ENCODE measurements at regions not wholly inside any gene's neighbourhood (a gene's known extent, or its start where the extent isn't known, plus 50 kb on each side); places are given as distances from the start of the nearest gene placed in this dataset.

DNA sequence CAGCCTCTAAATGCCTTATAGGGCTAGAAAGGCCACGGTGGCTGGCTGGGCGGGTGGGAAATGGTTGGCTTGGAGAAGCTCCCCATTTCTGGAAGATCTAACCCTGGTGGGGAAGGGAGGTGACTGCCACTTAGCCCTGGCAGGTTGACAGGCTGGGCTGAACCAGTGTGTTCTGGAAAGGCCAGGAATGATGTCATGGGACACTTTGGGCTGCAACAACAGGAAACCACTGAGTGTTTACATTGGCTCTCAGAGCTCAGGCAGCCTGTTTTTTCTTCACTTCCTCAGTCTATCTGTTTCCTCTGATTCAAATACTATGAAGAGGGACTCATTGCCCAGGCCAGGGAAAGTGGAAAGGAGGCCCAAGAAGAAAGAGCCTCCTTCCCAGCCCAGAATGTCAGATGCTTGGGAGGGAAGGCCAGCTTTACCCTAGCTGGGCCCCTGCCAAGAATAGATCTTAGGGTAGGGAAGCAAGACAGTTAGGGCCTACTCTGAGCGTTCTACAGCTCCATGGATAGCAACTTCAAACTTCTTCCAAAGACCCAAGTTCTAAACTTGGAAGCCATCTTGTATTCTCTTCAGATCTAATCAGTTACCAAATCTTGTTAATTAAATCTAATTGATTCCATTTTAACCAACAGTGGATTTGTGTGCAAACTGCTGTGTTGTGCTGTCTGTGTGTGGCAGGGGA lies 65.8 kb upstream of the MSN start:
- Mint-ChIP-seq H3K4me3 (peak overlapping the region; percentile 71), H3K9me3 (peaks cover 4% of the 10 kb centered on the region), H3K4me1 (ENCODE audit: low read depth) (peaks cover 81% of the 10 kb centered on the region), H3K27ac (peak overlapping the region; percentile 95), H3K27me3 (no peaks in the 10 kb centered on the region), H3K36me3 (ENCODE audit: low read depth) (no peaks in the 10 kb centered on the region)
- H3K4me1 ChIP-seq (ENCODE audit: insufficient read depth, low read length): peaks cover 65% of the 10 kb centered on the region
- DNase-seq (peak in 13 of 14 experiments; percentile 17 to 88 (median 42)), ATAC-seq (ENCODE audit: poor library complexity) (peak; percentile 68)
- H3K27me3 ChIP-seq (ENCODE audit: control insufficient read depth in 1 of 2, insufficient read depth in 2 of 2, low read length in 2 of 2): no peaks in the 10 kb centered on the region
- no peaks in the 10 kb centered on the region for H3K36me3 ChIP-seq (ENCODE audit: insufficient read depth, low read length)
- TF ChIP-seq, protein P1, sequence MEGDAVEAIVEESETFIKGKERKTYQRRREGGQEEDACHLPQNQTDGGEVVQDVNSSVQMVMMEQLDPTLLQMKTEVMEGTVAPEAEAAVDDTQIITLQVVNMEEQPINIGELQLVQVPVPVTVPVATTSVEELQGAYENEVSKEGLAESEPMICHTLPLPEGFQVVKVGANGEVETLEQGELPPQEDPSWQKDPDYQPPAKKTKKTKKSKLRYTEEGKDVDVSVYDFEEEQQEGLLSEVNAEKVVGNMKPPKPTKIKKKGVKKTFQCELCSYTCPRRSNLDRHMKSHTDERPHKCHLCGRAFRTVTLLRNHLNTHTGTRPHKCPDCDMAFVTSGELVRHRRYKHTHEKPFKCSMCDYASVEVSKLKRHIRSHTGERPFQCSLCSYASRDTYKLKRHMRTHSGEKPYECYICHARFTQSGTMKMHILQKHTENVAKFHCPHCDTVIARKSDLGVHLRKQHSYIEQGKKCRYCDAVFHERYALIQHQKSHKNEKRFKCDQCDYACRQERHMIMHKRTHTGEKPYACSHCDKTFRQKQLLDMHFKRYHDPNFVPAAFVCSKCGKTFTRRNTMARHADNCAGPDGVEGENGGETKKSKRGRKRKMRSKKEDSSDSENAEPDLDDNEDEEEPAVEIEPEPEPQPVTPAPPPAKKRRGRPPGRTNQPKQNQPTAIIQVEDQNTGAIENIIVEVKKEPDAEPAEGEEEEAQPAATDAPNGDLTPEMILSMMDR (IDR thresholded peaks at IDR 0.05): no peak
- peak overlapping the region; percentile 64 to 81 for H3K27ac ChIP-seq (ENCODE audit: low read depth in 1 of 2, low read length in 2 of 2)
- H3K4me3 ChIP-seq (ENCODE audit: low read length): no peak overlapping the region
- CTCF ChIA-PET: interaction anchor here (1.2 kb wide), 1 partner anchor 10 kb away, joined by 4 read pairs; no protein-coding TSS in a partner anchor
- intact Hi-C loops (cut with DNase I, micrococcal nuclease): loop anchor here (2.0 to 5.0 kb wide), 2 partner anchors 36 to 97 kb away; no protein-coding TSS in a partner anchor
- POLR2A ChIA-PET: interaction anchor here (0.6 to 4.1 kb wide), 14 partner anchors 56 to 401 kb away, joined by 3 to 22 read pairs (median 5); partner anchors contain the start of genes LAS1L and MSN
- H3K9me3 ChIP-seq (ENCODE audit: control insufficient read depth in 1 of 2, insufficient read depth in 1 of 2, low read length in 2 of 2): no peaks in the 10 kb centered on the region

DNA sequence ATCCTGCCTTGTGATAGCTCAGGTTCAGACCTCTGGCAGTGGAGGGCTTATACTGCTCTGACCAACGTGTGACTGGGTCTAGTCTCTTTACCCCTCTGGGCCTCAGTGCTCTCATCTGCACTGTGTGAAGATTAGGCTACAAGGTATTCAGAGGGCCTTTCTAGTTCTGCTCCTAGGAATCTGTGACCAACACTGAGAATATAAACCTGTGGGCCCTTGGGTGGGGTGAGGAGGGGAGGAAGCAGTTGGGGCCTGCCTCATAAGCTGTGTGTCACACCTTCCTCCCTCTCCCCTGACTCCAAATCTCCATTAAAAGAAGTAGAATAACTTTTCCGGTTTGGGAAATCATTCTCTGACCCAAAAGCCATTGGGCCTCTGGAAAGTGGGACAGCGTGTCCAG lies 66.3 kb upstream of the MSN start:
- peak overlapping the region; percentile 71 for H3K4me3 Mint-ChIP-seq
- H3K4me3 ChIP-seq (ENCODE audit: low read length): no peak overlapping the region
- ChIA-PET POLR2A (interaction anchor here (0.7 to 4.1 kb wide), 15 partner anchors 11 to 402 kb away, joined by 3 to 22 read pairs (median 4); partner anchors contain the start of genes LAS1L and MSN), CTCF (interaction anchor here (1.2 kb wide), 1 partner anchor 10 kb away, joined by 4 read pairs; no protein-coding TSS in a partner anchor)
- H3K9me3 Mint-ChIP-seq: peaks cover 4% of the 10 kb centered on the region
- peak overlapping the region; percentile 64 to 81 for H3K27ac ChIP-seq (ENCODE audit: low read depth in 1 of 2, low read length in 2 of 2)
- peaks cover 70% of the 10 kb centered on the region for H3K4me1 ChIP-seq (ENCODE audit: insufficient read depth, low read length)
- no peaks in the 10 kb centered on the region for H3K9me3 ChIP-seq (ENCODE audit: control insufficient read depth in 1 of 2, insufficient read depth in 1 of 2, low read length in 2 of 2)
- peak in 4 of 14 experiments; percentile 16 to 40 (median 24) for DNase-seq
- no peaks in the 10 kb centered on the region for H3K27me3 Mint-ChIP-seq
- no peaks in the 10 kb centered on the region for H3K27me3 ChIP-seq (ENCODE audit: control insufficient read depth in 1 of 2, insufficient read depth in 2 of 2, low read length in 2 of 2)
- intact Hi-C loops (cut with DNase I, micrococcal nuclease): loop anchor here (2.0 to 5.0 kb wide), 2 partner anchors 36 to 98 kb away; no protein-coding TSS in a partner anchor
- no peaks in the 10 kb centered on the region for H3K36me3 Mint-ChIP-seq (ENCODE audit: low read depth)
- TF ChIP-seq, protein P1 (IDR thresholded peaks at IDR 0.05): no peak
- peak overlapping the region; percentile 95 for H3K27ac Mint-ChIP-seq
- no peaks in the 10 kb centered on the region for H3K36me3 ChIP-seq (ENCODE audit: insufficient read depth, low read length)
- ATAC-seq (ENCODE audit: poor library complexity): peak; percentile 21
- H3K4me1 Mint-ChIP-seq (ENCODE audit: low read depth): peaks cover 86% of the 10 kb centered on the region

DNA sequence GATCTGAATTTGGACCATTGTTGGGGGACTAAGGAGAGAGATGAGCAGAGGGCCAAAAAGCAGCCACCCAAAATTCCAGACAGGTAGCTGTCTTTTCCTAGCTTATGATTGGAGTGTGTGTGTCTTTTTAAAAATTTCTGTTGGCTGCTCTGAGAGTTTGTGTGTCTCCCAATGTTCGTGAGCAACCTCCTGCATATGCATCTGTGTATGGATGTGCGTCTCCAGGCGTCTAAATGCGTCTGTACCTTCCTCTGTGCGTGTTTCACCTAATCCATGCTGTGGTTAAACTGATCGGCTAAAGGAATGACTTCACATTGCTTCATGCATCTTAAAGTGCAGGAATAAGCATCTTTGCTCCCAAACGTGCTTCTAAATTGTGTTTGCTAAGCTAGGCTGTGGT lies 65.5 kb upstream of the LAS1L start:
- H3K9me3 ChIP-seq (ENCODE audit: control insufficient read depth in 1 of 2, insufficient read depth in 1 of 2, low read length in 2 of 2): no peaks in the 10 kb centered on the region
- TF ChIP-seq, protein P1 (IDR thresholded peaks at IDR 0.05): no peak
- POLR2A ChIA-PET: interaction anchor here (0.7 to 4.1 kb wide), 8 partner anchors 12 to 403 kb away, joined by 3 to 22 read pairs (median 4); partner anchors contain the start of gene MSN
- Mint-ChIP-seq H3K27me3 (no peaks in the 10 kb centered on the region), H3K4me1 (ENCODE audit: low read depth) (peaks cover 88% of the 10 kb centered on the region), H3K9me3 (no peaks in the 10 kb centered on the region), H3K27ac (peak overlapping the region; percentile 95), H3K36me3 (ENCODE audit: low read depth) (no peaks in the 10 kb centered on the region), H3K4me3 (no peak overlapping the region)
- H3K27me3 ChIP-seq (ENCODE audit: control insufficient read depth in 1 of 2, insufficient read depth in 2 of 2, low read length in 2 of 2): no peaks in the 10 kb centered on the region
- intact Hi-C loops (cut with DNase I, micrococcal nuclease): loop anchor here (2.0 to 5.0 kb wide), 2 partner anchors 37 to 99 kb away; no protein-coding TSS in a partner anchor
- ATAC-seq (ENCODE audit: poor library complexity): no peak
- H3K27ac ChIP-seq (ENCODE audit: low read depth in 1 of 2, low read length in 2 of 2): no peak overlapping the region
- peaks cover 79% of the 10 kb centered on the region for H3K4me1 ChIP-seq (ENCODE audit: insufficient read depth, low read length)
- CTCF ChIA-PET: interaction anchor here (0.8 kb wide), 1 partner anchor 18 kb away, joined by 3 read pairs; no protein-coding TSS in a partner anchor
- no peaks in the 10 kb centered on the region for H3K36me3 ChIP-seq (ENCODE audit: insufficient read depth, low read length)
- DNase-seq: no peak
- H3K4me3 ChIP-seq (ENCODE audit: low read length): no peak overlapping the region

All from CD4-positive, alpha-beta T cell (primary cell).